GM23338 (cell line): ENCODE measurements at regions not wholly inside any gene's neighbourhood (a gene's known extent, or its start where the extent isn't known, plus 50 kb on each side); places are given as distances from the start of the nearest gene placed in this dataset.

Experiments used
- ATAC-seq: fragments of 200-7000 bp; cut with Tn5 transposase; 3 replicates; pipeline ENCODE4 v1.9.1; 2020
- DNase-seq: peaks from one replicate; pipeline ENCODE4 v3.0.0-alpha.2; 2015; ENCODE audit warnings: low spot score
- H2AFZ ChIP-seq: fragments of 200-600 bp; sonication (generic); 2 replicates; pipeline ENCODE4 v1.8.0; 2016; ENCODE audit warnings: antibody characterized with exemption, mild to moderate bottlenecking, moderate library complexity
- H3F3A ChIP-seq: fragments of 200-600 bp; sonication (generic); replicated peaks from 2 replicates; pipeline ENCODE4 v1.8.0; 2017; ENCODE audit warnings: antibody characterized with exemption, mixed run types, low read depth
- H3K27ac ChIP-seq: fragments of 200-600 bp; sonication (generic); 2 replicates; pipeline ENCODE4 v1.6.1; 2016; ENCODE audit warnings: low read depth
- H3K27me3 ChIP-seq: fragments of 200-600 bp; sonication (generic); 2 replicates; pipeline ENCODE4 v1.8.0; 2016; ENCODE audit warnings: mild to moderate bottlenecking, mixed run types, moderate library complexity; ENCODE audit not compliant: insufficient read depth
- H3K36me3 ChIP-seq: fragments of 200-600 bp; sonication (generic); 2 replicates; pipeline ENCODE4 v1.8.0; 2016; ENCODE audit warnings: mild to moderate bottlenecking; ENCODE audit not compliant: insufficient read depth
- H3K4me1 ChIP-seq: fragments of 200-600 bp; sonication (generic); 2 replicates; pipeline ENCODE4 v1.8.0; 2016; ENCODE audit warnings: mild to moderate bottlenecking, moderate library complexity; ENCODE audit not compliant: insufficient read depth
- H3K4me2 ChIP-seq: fragments of 200-600 bp; sonication (generic); 2 replicates; pipeline ENCODE4 v1.7.1; 2017; ENCODE audit warnings: mixed run types
- H3K4me3 ChIP-seq: fragments of 200-600 bp; sonication (generic); 2 replicates; pipeline ENCODE4 v1.6.1; 2016; ENCODE audit warnings: mixed run types
- H3K79me2 ChIP-seq: fragments of 200-600 bp; sonication (generic); replicated peaks from 2 replicates; pipeline ENCODE4 v1.8.0; 2017; ENCODE audit warnings: mild to moderate bottlenecking; ENCODE audit not compliant: insufficient read depth
- H3K9me2 ChIP-seq: fragments of 200-600 bp; sonication (generic); 2 replicates; pipeline ENCODE4 v1.8.0; 2017; ENCODE audit not compliant: insufficient read depth
- H4K20me1 ChIP-seq: fragments of 200-600 bp; sonication (generic); replicated peaks from 2 replicates; pipeline ENCODE4 v1.8.0; 2017; ENCODE audit warnings: mild to moderate bottlenecking; ENCODE audit not compliant: insufficient read depth
- H3K27ac Mint-ChIP-seq: 2 replicates; pipeline ENCODE4 v1.8.0; 2020; ENCODE audit warnings: inconsistent platforms, mild to moderate bottlenecking, moderate library complexity, mixed read lengths
- H3K27me3 Mint-ChIP-seq: 3 replicates; pipeline ENCODE4 v1.8.0; 2022; ENCODE audit warnings: low read depth, mild to moderate bottlenecking, moderate library complexity, mixed read lengths, inconsistent platforms; ENCODE audit not compliant: insufficient read depth, poor library complexity
- H3K36me3 Mint-ChIP-seq: 3 replicates; pipeline ENCODE4 v1.8.0; 2021; ENCODE audit warnings: low read depth, mild to moderate bottlenecking, inconsistent platforms, moderate library complexity, mixed read lengths
- H3K4me1 Mint-ChIP-seq: 3 replicates; pipeline ENCODE4 v1.8.0; 2020; ENCODE audit warnings: mild to moderate bottlenecking, inconsistent platforms, mixed read lengths
- H3K4me3 Mint-ChIP-seq: 3 replicates; pipeline ENCODE4 v1.8.0; 2021; ENCODE audit warnings: moderate library complexity, mild to moderate bottlenecking, inconsistent platforms, mixed read lengths
- H3K9me3 Mint-ChIP-seq: 3 replicates; pipeline ENCODE4 v1.8.0; 2020; ENCODE audit warnings: moderate library complexity, mild to moderate bottlenecking, inconsistent platforms, mixed read lengths
- CREB1 ChIP-seq: fragments of 250-450 bp; sonication (Bioruptor Pico); IDR thresholded peaks from 2 replicates; pipeline ENCODE4 v1.5.0; 2020; ENCODE audit warnings: low read depth, mild to moderate bottlenecking, moderate library complexity
- EZH2 ChIP-seq: fragments of 200-600 bp; sonication (generic); IDR thresholded peaks from one replicate; pipeline ENCODE4 v1.8.0; 2017; ENCODE audit warnings: antibody characterized with exemption, mild to moderate bottlenecking, low read depth; ENCODE audit not compliant: unreplicated experiment
- EZH2phosphoT487 ChIP-seq: fragments of 200-600 bp; sonication (generic); IDR thresholded peaks from one replicate; pipeline ENCODE4 v1.8.1; 2018; ENCODE audit warnings: antibody characterized with exemption; ENCODE audit not compliant: unreplicated experiment
- JUNB ChIP-seq: IDR thresholded peaks from one replicate; pipeline ENCODE4 v1.6.1; 2016; ENCODE audit warnings: antibody characterized with exemption; ENCODE audit not compliant: unreplicated experiment
- POLR2AphosphoS5 ChIP-seq: IDR thresholded peaks from 2 replicates; pipeline ENCODE4 v1.6.1; 2016; ENCODE audit warnings: antibody characterized with exemption, low read depth
- REST ChIP-seq: IDR thresholded peaks from one replicate; pipeline ENCODE4 v1.6.1; 2018; ENCODE audit warnings: antibody characterized with exemption; ENCODE audit not compliant: unreplicated experiment
- STAT1 ChIP-seq: IDR thresholded peaks from one replicate; pipeline ENCODE4 v1.6.1; 2016; ENCODE audit warnings: antibody characterized with exemption; ENCODE audit not compliant: unreplicated experiment
- ZNF462 ChIP-seq: fragments of 250-450 bp; sonication (Bioruptor Pico); IDR thresholded peaks from 2 replicates; pipeline ENCODE4 v1.5.0; 2020; ENCODE audit warnings: mild to moderate bottlenecking, moderate library complexity

DNA sequence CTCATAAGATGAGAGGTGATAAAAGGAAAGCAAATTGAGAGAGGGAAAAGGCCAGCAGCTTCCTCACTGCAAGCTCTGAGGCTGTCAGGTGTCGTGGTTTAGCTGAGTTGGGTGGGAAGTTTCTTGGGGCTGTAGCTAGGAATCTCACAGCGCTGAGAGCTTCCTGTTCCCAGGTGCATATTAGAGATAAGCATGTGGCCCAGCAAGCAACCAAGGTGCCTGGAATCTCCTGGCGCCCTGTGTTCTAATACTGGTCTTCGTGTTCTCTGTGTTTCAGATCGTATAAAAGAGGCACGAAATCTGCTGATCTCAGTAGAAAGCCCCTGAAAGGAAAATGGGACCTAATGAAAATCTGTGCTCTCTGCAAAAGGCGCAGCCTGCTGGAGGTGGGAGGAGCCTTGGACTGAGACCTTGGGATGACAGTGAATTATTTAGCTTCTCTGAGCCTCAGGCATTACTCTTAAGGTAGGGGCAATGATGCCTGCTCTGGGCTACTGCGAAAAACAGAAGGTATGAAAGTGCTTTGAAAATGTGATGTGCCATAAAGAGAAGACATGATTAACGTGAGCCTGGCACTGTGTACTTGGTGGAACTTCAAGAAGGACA is 499.9 kb downstream of the TBL1XR1 start:
- H3K4me3 ChIP-seq: no peak overlapping the region
- no peaks in the 10 kb centered on the region for H3K4me1 ChIP-seq
- DNase-seq (peak; percentile 30), ATAC-seq (peak; percentile 56)
- Mint-ChIP-seq H3K9me3 (no peaks in the 10 kb centered on the region), H3K36me3 (no peaks in the 10 kb centered on the region), H3K4me1 (peaks cover 14% of the 10 kb centered on the region), H3K27me3 (peaks cover 3% of the 10 kb centered on the region), H3K4me3 (no peak overlapping the region), H3K27ac (no peak overlapping the region)
- H3K36me3 ChIP-seq: no peaks in the 10 kb centered on the region
- peaks cover 4% of the 10 kb centered on the region; the same call in 1 of the 2 replicates for H3K9me2 ChIP-seq
- no peaks in the 10 kb centered on the region for H3K79me2 ChIP-seq
- H4K20me1 ChIP-seq: no peaks in the 10 kb centered on the region
- no peaks in the 10 kb centered on the region for H3K27me3 ChIP-seq
- TF ChIP-seq STAT1: no peak
- no peak for TF ChIP-seq EZH2phosphoT487
- TF ChIP-seq EZH2: no peak
- TF ChIP-seq REST: no peak
- no peak for TF ChIP-seq JUNB
- TF ChIP-seq CREB1: no peak
- H3K27ac ChIP-seq: no peak overlapping the region
- H3F3A ChIP-seq: no peaks in the 10 kb centered on the region
- no peak overlapping the region for H3K4me2 ChIP-seq
- peak overlapping the region; percentile 74; the same call in 1 of the 2 replicates for H2AFZ ChIP-seq

DNA sequence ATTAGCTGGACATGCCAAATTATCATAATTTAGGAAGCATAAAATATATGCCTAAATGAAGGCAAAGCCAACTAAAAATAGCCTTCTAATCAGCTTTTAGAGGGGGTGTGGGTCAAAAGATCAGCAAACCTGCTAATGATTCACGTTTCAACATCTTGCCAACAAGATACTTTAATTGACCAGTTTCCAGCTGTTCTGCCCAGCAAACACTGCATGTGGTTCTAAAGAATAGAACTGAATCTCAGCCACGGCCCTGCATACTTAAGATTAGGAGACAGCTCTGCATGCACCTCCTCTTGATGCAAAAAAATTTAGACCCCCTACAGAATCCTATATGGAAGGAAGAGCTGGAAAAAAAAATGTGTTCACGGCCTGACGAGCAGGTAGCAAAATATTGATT is 500.5 kb downstream of the TBL1XR1 start:
- no peaks in the 10 kb centered on the region for H3K4me1 ChIP-seq
- no peaks in the 10 kb centered on the region for H3K27me3 ChIP-seq
- no peak overlapping the region for H3K27ac Mint-ChIP-seq
- no peak for DNase-seq
- H3K9me2 ChIP-seq: peaks cover 4% of the 10 kb centered on the region; the same call in 1 of the 2 replicates
- ATAC-seq: no peak
- peak overlapping the region; percentile 74; the same call in 1 of the 2 replicates for H2AFZ ChIP-seq
- no peak overlapping the region for H3K4me2 ChIP-seq
- no peaks in the 10 kb centered on the region for H3F3A ChIP-seq
- H3K4me1 Mint-ChIP-seq: peaks cover 14% of the 10 kb centered on the region
- no peaks in the 10 kb centered on the region for H3K9me3 Mint-ChIP-seq
- no peaks in the 10 kb centered on the region for H3K36me3 Mint-ChIP-seq
- no peaks in the 10 kb centered on the region for H4K20me1 ChIP-seq
- H3K36me3 ChIP-seq: no peaks in the 10 kb centered on the region
- no peak overlapping the region for H3K4me3 ChIP-seq
- peaks cover 3% of the 10 kb centered on the region for H3K27me3 Mint-ChIP-seq
- no peak overlapping the region for H3K4me3 Mint-ChIP-seq
- H3K27ac ChIP-seq: no peak overlapping the region
- H3K79me2 ChIP-seq: no peaks in the 10 kb centered on the region
- no peak for TF ChIP-seq REST
- no peak for TF ChIP-seq EZH2phosphoT487
- no peak for TF ChIP-seq POLR2AphosphoS5
- TF ChIP-seq JUNB: no peak
- no peak for TF ChIP-seq ZNF462
